A204.1 (cell line): ENCODE measurements at regions not wholly inside any gene's neighbourhood (a gene's known extent, or its start where the extent isn't known, plus 50 kb on each side); places are given as distances from the start of the nearest gene placed in this dataset.
"Not testable (repeated sequence)": the region's sequence is repeated elsewhere in the genome, so short reads cannot be mapped to it uniquely, and the experiment has no call there.

Experiments
- FAIRE-seq: peaks from 2 replicates; lab custom pipeline; 2012; peaks lifted over from hg19 to GRCh38; lab: Jason Lieb, UNC

- no peak for FAIRE-seq
Observed at GRCh38 chr6:100093405-100093804, 99.4 kb upstream of the MCHR2 start.

- FAIRE-seq, result no peak
Observed at GRCh38 chr6:100088009-100088408, 94.0 kb upstream of the MCHR2 start.

GRCh38 chr6:100084991-100085364 is 91.0 kb upstream of the MCHR2 start:
- no peak for FAIRE-seq

GRCh38 chr6:100084316-100084990 is 90.4 kb upstream of the MCHR2 start:
- FAIRE-seq, result no peak

- no peak for FAIRE-seq
Observed at GRCh38 chr6:100078509-100078908, 84.5 kb upstream of the MCHR2 start.

GRCh38 chr6:100065348-100065747 is 71.3 kb upstream of the MCHR2 start:
- no peak for FAIRE-seq

GRCh38 chr6:100062621-100063020 is 68.6 kb upstream of the MCHR2 start:
- FAIRE-seq, result no peak

- FAIRE-seq, result no peak
Observed at GRCh38 chr6:100057941-100058340, 63.9 kb upstream of the MCHR2 start.

- FAIRE-seq, result no peak
Observed at GRCh38 chr6:100050550-100050949, 56.5 kb upstream of the MCHR2 start.

- FAIRE-seq, result not testable (repeated sequence)
Observed at GRCh38 chr6:100043961-100044360, 49.9 kb upstream of the MCHR2 start.
